GM10266 (cell line): ENCODE measurements at regions not wholly inside any gene's neighbourhood (a gene's known extent, or its start where the extent isn't known, plus 50 kb on each side); places are given as distances from the start of the nearest gene placed in this dataset.

Source experiments
- DNase-seq: peaks from one replicate; pipeline ENCODE4 v3.0.0; 2012; ENCODE audit errors: extremely low spot score
- TF ChIP-seq, protein P1 (sequence below): IDR thresholded peaks from 2 replicates; pipeline ENCODE4 v1.5.1; 2012; ENCODE audit warnings: mild to moderate bottlenecking, low read depth; ENCODE audit not compliant: control insufficient read depth, insufficient read depth; ENCODE audit errors: missing control alignments

DNA sequence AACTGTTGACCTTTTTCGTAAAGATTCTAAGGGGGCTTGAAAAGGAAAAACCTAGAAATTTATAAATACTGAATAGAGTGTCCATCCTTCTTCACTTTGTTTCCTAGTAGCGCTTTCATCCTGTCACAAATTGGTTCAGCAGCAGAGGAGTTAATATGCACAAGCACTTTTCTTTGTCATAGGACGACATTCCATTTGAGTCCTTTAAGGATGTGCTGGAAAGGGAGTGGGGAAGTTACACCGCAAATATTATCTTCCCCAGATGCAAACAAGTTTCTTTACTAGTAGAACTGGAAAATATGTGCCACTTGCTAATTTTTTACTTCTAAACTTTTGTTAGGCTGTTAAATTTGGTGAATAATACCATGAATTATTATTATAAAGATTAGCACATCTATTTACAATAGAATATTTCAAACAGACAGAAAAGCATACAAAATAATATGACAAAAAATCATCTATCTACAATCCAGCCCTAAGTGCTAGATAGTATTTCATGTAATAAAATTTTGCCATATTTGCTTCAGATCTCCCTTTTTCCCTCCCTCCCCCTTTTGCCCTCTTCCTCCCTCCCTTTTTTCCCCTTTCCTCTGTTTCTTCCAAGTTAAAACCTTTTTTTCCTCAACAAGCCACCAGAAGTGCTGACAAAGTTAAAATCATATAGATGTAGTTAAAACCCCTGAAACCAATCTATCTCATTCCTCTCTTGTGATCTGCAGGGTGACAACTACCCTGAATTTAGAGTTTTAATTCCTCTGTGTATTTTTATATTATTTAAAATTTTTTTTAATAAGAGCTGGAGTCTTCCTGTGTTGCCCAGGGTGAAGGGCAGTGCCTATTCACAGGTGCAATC, 50.5 kb upstream of the MAP4K3 start:
- no peak for DNase-seq
- TF ChIP-seq, protein P1, sequence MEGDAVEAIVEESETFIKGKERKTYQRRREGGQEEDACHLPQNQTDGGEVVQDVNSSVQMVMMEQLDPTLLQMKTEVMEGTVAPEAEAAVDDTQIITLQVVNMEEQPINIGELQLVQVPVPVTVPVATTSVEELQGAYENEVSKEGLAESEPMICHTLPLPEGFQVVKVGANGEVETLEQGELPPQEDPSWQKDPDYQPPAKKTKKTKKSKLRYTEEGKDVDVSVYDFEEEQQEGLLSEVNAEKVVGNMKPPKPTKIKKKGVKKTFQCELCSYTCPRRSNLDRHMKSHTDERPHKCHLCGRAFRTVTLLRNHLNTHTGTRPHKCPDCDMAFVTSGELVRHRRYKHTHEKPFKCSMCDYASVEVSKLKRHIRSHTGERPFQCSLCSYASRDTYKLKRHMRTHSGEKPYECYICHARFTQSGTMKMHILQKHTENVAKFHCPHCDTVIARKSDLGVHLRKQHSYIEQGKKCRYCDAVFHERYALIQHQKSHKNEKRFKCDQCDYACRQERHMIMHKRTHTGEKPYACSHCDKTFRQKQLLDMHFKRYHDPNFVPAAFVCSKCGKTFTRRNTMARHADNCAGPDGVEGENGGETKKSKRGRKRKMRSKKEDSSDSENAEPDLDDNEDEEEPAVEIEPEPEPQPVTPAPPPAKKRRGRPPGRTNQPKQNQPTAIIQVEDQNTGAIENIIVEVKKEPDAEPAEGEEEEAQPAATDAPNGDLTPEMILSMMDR = no peak

DNA sequence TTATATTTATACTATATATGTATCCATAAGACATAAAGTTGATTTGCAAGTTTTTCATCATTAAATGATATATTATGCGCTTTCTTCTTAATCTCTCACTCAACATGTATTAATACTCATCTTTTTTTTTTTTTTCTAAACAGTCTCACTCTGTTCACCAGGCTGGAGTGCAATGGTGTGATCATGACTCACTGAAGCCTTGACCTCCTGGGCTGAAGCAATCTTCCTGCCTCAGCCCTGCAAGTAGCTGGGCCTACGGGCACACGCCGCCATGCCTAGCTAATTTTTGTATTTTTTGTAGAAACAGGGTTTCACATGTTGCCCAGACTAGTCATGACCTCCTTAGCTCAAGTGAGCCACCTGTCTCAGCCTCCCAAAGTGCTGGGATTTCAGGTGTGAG, 51.4 kb upstream of the MAP4K3 start:
- TF ChIP-seq, protein P1 = no peak
- DNase-seq = no peak

DNA sequence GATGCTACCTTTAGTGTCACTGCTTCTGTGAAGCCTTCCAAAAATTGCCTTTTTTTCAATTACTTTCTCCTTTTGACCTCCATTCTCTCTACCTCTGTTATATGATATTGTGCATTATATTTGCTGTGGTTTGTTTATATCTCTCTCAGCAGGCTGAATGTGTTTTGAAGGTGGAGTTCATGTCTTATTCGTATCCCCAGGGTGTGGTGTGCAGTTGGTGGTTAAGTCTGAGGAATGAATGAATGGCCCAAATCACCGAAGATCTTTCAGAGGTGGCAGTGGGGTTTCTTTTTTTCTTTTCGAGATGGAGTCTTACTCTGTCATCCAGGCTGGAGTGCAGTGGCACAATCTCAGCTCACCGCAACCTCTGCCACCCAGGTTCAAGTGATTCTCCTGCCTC, 53.5 kb upstream of the MAP4K3 start:
- TF ChIP-seq, protein P1 = no peak

DNA sequence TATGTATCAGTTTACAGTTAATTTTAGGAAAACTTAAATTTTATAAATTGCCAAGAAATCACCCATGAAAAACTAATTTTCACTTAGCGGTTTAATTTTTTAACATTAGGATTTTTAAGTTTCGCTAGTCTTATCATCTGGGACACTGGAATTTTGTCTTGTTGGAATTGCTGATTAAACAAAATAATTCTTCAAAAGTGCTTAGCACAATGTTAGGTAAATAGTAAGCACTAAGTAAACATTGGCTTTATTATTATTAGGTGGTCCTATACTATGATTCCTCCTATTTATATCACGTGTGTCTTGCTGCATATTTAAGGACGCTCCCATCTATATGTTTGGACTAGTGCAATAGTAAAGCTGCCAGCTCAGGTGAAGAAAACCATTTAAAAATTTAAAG, 54.6 kb upstream of the MAP4K3 start:
- TF ChIP-seq, protein P1 = no peak
- DNase-seq = no peak

More for the DNA sequence above, 53.5 kb upstream of the MAP4K3 start:
- DNase-seq = no peak

DNA sequence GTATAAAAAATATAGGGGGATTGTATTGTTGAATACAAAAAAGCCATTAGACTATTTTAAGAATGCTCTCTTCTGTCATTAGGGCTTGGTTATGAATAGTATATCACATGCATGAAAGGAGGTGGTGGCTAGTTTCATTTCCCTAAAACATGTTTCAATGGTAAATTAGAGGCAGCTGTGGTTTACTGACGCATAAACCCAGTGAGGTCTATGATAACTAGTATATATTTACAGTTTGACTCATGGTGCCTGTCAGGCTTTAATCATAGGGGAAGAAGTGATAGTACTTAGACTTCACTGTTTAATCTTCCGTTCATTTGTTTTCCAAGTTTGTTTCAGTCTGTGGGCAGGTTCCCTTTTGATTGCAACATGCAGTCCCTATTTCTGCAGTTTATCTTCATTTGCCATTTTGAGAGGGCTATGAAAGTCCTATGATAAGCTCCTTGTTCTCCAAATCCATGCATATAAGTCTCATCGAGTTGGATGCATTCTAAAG, 55.1 kb upstream of the MAP4K3 start:
- DNase-seq = peak; percentile 76
- TF ChIP-seq, protein P1 = no peak

DNA sequence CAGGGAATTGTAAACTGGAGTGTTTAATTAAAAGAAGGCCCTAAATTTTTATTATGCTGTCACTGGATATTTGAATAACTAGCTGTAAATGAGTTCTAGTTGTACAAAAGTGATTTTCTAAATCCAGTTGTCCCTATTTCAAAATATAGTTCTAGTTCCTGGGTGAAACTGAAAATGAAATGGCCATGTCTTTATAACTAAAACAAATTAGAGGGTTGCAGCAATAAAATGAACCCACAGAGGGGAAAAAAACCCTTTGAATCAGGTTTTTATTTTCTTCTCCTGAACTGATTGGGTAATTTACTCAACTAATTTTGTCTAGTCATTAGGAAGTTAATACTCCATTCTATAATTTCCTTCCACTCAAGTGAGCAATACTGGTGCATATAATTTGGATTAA, 55.6 kb upstream of the MAP4K3 start:
- no peak for DNase-seq

More for the DNA sequence above, 55.6 kb upstream of the MAP4K3 start:
- TF ChIP-seq, protein P1 = no peak
